ENCODE measurements at regions not wholly inside any gene's neighbourhood (a gene's known extent, or its start where the extent isn't known, plus 50 kb on each side); places are given as distances from the start of the nearest gene placed in this dataset.

GRCh38 chr17:5635949-5636348 lies 51.6 kb upstream of the NLRP1 start:
- Mint-ChIP-seq H3K36me3 (ENCODE audit: low read depth) (no peaks in the 10 kb centered on the region), H3K4me1 (ENCODE audit: low read depth) (no peaks in the 10 kb centered on the region), H3K9me3 (no peaks in the 10 kb centered on the region), H3K4me3 (no peak overlapping the region), H3K27me3 (ENCODE audit: low read depth) (peaks cover 21% of the 10 kb centered on the region), H3K27ac (no peak overlapping the region)

- H3K27me3 Mint-ChIP-seq (ENCODE audit: low read depth): peaks cover 17% of the 10 kb centered on the region
- no peaks in the 10 kb centered on the region for H3K4me1 Mint-ChIP-seq (ENCODE audit: low read depth)
- no peak overlapping the region for H3K27ac Mint-ChIP-seq
- no peak overlapping the region for H3K4me3 Mint-ChIP-seq
- H3K9me3 Mint-ChIP-seq: no peaks in the 10 kb centered on the region
- H3K36me3 Mint-ChIP-seq (ENCODE audit: low read depth): no peaks in the 10 kb centered on the region
Observed at GRCh38 chr17:5638596-5638995, 54.3 kb upstream of the NLRP1 start.

GRCh38 chr17:5640726-5641125 lies 56.4 kb upstream of the NLRP1 start:
- H3K27ac Mint-ChIP-seq: no peak overlapping the region
- no peak overlapping the region for H3K4me3 Mint-ChIP-seq
- peaks cover 17% of the 10 kb centered on the region for H3K27me3 Mint-ChIP-seq (ENCODE audit: low read depth)
- H3K36me3 Mint-ChIP-seq (ENCODE audit: low read depth): no peaks in the 10 kb centered on the region
- H3K4me1 Mint-ChIP-seq (ENCODE audit: low read depth): no peaks in the 10 kb centered on the region
- no peaks in the 10 kb centered on the region for H3K9me3 Mint-ChIP-seq

- Mint-ChIP-seq H3K9me3 (no peaks in the 10 kb centered on the region), H3K27me3 (ENCODE audit: low read depth) (peaks cover 10% of the 10 kb centered on the region), H3K27ac (no peak overlapping the region), H3K36me3 (ENCODE audit: low read depth) (no peaks in the 10 kb centered on the region), H3K4me3 (no peak overlapping the region), H3K4me1 (ENCODE audit: low read depth) (no peaks in the 10 kb centered on the region)
Observed at GRCh38 chr17:5642752-5643151, 58.4 kb upstream of the NLRP1 start.

GRCh38 chr17:5644065-5644464 lies 59.8 kb upstream of the NLRP1 start:
- H3K27me3 Mint-ChIP-seq (ENCODE audit: low read depth): peaks cover 9% of the 10 kb centered on the region
- no peak overlapping the region for H3K27ac Mint-ChIP-seq

GRCh38 chr17:5651348-5651747 lies 67.0 kb upstream of the NLRP1 start:
- Mint-ChIP-seq H3K36me3 (ENCODE audit: low read depth) (no peaks in the 10 kb centered on the region), H3K4me1 (ENCODE audit: low read depth) (no peaks in the 10 kb centered on the region), H3K9me3 (peaks cover 14% of the 10 kb centered on the region), H3K4me3 (no peak overlapping the region), H3K27me3 (ENCODE audit: low read depth) (peaks cover 9% of the 10 kb centered on the region), H3K27ac (no peak overlapping the region)

More at GRCh38 chr17:5644065-5644464, 59.8 kb upstream of the NLRP1 start:
- no peaks in the 10 kb centered on the region for H3K9me3 Mint-ChIP-seq
- H3K36me3 Mint-ChIP-seq (ENCODE audit: low read depth): no peaks in the 10 kb centered on the region
- H3K4me3 Mint-ChIP-seq: no peak overlapping the region
- H3K4me1 Mint-ChIP-seq (ENCODE audit: low read depth): no peaks in the 10 kb centered on the region

- Mint-ChIP-seq H3K4me1 (ENCODE audit: low read depth) (no peaks in the 10 kb centered on the region), H3K36me3 (ENCODE audit: low read depth) (no peaks in the 10 kb centered on the region), H3K27ac (no peak overlapping the region), H3K27me3 (ENCODE audit: low read depth) (no peaks in the 10 kb centered on the region), H3K9me3 (no peaks in the 10 kb centered on the region), H3K4me3 (no peak overlapping the region)
Observed at GRCh38 chr17:5661491-5662125, 77.3 kb upstream of the NLRP1 start.

GRCh38 chr17:5662409-5663085 lies 78.2 kb upstream of the NLRP1 start:
- H3K36me3 Mint-ChIP-seq (ENCODE audit: low read depth): no peaks in the 10 kb centered on the region
- H3K27me3 Mint-ChIP-seq (ENCODE audit: low read depth): no peaks in the 10 kb centered on the region
- no peaks in the 10 kb centered on the region for H3K9me3 Mint-ChIP-seq
- H3K4me1 Mint-ChIP-seq (ENCODE audit: low read depth): no peaks in the 10 kb centered on the region
- no peak overlapping the region for H3K4me3 Mint-ChIP-seq
- H3K27ac Mint-ChIP-seq: no peak overlapping the region

- Mint-ChIP-seq H3K4me1 (ENCODE audit: low read depth) (no peaks in the 10 kb centered on the region), H3K4me3 (no peak overlapping the region), H3K9me3 (no peaks in the 10 kb centered on the region)
Observed at GRCh38 chr17:5665164-5665563, 80.9 kb upstream of the NLRP1 start.

GRCh38 chr17:5667871-5668270 lies 83.6 kb upstream of the NLRP1 start:
- no peaks in the 10 kb centered on the region for H3K27me3 Mint-ChIP-seq (ENCODE audit: low read depth)
- H3K4me3 Mint-ChIP-seq: no peak overlapping the region
- H3K27ac Mint-ChIP-seq: no peak overlapping the region
- no peaks in the 10 kb centered on the region for H3K9me3 Mint-ChIP-seq
- H3K36me3 Mint-ChIP-seq (ENCODE audit: low read depth): no peaks in the 10 kb centered on the region
- no peaks in the 10 kb centered on the region for H3K4me1 Mint-ChIP-seq (ENCODE audit: low read depth)

More at GRCh38 chr17:5665164-5665563, 80.9 kb upstream of the NLRP1 start:
- no peaks in the 10 kb centered on the region for H3K36me3 Mint-ChIP-seq (ENCODE audit: low read depth)
- no peaks in the 10 kb centered on the region for H3K27me3 Mint-ChIP-seq (ENCODE audit: low read depth)
- H3K27ac Mint-ChIP-seq: no peak overlapping the region

- no peaks in the 10 kb centered on the region for H3K4me1 Mint-ChIP-seq (ENCODE audit: low read depth)
- H3K27me3 Mint-ChIP-seq (ENCODE audit: low read depth): no peaks in the 10 kb centered on the region
- H3K4me3 Mint-ChIP-seq: no peak overlapping the region
- no peaks in the 10 kb centered on the region for H3K36me3 Mint-ChIP-seq (ENCODE audit: low read depth)
- no peak overlapping the region for H3K27ac Mint-ChIP-seq
- H3K9me3 Mint-ChIP-seq: no peaks in the 10 kb centered on the region
Observed at GRCh38 chr17:5668557-5669138, 84.3 kb upstream of the NLRP1 start.

GRCh38 chr17:5669191-5669590 lies 84.9 kb upstream of the NLRP1 start:
- H3K27ac Mint-ChIP-seq: no peak overlapping the region
- H3K27me3 Mint-ChIP-seq (ENCODE audit: low read depth): no peaks in the 10 kb centered on the region
- H3K36me3 Mint-ChIP-seq (ENCODE audit: low read depth): no peaks in the 10 kb centered on the region
- H3K4me3 Mint-ChIP-seq: no peak overlapping the region
- H3K9me3 Mint-ChIP-seq: no peaks in the 10 kb centered on the region
- no peaks in the 10 kb centered on the region for H3K4me1 Mint-ChIP-seq (ENCODE audit: low read depth)

GRCh38 chr17:5672141-5672540 lies 87.8 kb upstream of the NLRP1 start:
- Mint-ChIP-seq H3K27ac (no peak overlapping the region), H3K36me3 (ENCODE audit: low read depth) (no peaks in the 10 kb centered on the region), H3K27me3 (ENCODE audit: low read depth) (peaks cover under 1% of the 10 kb centered on the region), H3K9me3 (no peaks in the 10 kb centered on the region), H3K4me1 (ENCODE audit: low read depth) (no peaks in the 10 kb centered on the region), H3K4me3 (no peak overlapping the region)

- no peak overlapping the region for H3K4me3 Mint-ChIP-seq
- H3K27me3 Mint-ChIP-seq (ENCODE audit: low read depth): peaks cover 6% of the 10 kb centered on the region
- no peaks in the 10 kb centered on the region for H3K9me3 Mint-ChIP-seq
- H3K4me1 Mint-ChIP-seq (ENCODE audit: low read depth): no peaks in the 10 kb centered on the region
- H3K27ac Mint-ChIP-seq: no peak overlapping the region
- H3K36me3 Mint-ChIP-seq (ENCODE audit: low read depth): no peaks in the 10 kb centered on the region
Observed at GRCh38 chr17:5672815-5673430, 88.6 kb upstream of the NLRP1 start.

All from T-helper 1 cell treated with Interleukin-12 subunit alpha and Interleukin-12 subunit beta and Interleukin-4 antibody, amounts not matched to agents 30 μg/mL and 1 μg/mL, for 36 hours (primary cell).